GM12878 (cell line): ENCODE measurements at regions not wholly inside any gene's neighbourhood (a gene's known extent, or its start where the extent isn't known, plus 50 kb on each side); places are given as distances from the start of the nearest gene placed in this dataset.

Source experiments
- ATAC-seq: fragments of 200-7000 bp; cut with Tn5 transposase; 3 replicates; pipeline ENCODE4 v1.9.1; 2020; ENCODE audit warnings: mild to moderate bottlenecking, moderate library complexity
- BruUV-seq: library from RNA; stranded (reverse); fragments of 400-500 nt; replicated peaks from 2 replicates; lab custom pipeline; 2021; lab: Mats Ljungman, UMichigan
- CTCF ChIA-PET: fragments of 300-600 bp; sonication (Branson Sonifier 250); formaldehyde crosslinking; extraction: SDS; loops from one replicate; lab custom pipeline; 2021; ENCODE audit warnings: inconsistent platforms; lab: Yijun Ruan, JAX
- POLR2A ChIA-PET: fragments of 350-600 bp; formaldehyde crosslinking; extraction: SDS; loops from one replicate; lab custom pipeline; 2021; ENCODE audit warnings: inconsistent platforms; lab: Charles Lee
- RAD21 ChIA-PET: fragments of 300-600 bp; sonication (Branson Sonifier 250); formaldehyde crosslinking; loops from one replicate; lab custom pipeline; 2023; ENCODE audit warnings: antibody characterized with exemption; ENCODE audit not compliant: unreplicated experiment; lab: Charles Lee
- SMC1A ChIA-PET: fragments of 300-600 bp; sonication (Branson Sonifier 250); formaldehyde crosslinking; loops from one replicate; lab custom pipeline; 2023; ENCODE audit not compliant: unreplicated experiment, uncharacterized antibody; lab: Charles Lee
- DNase-seq: peaks from one replicate; pipeline ENCODE4 v3.0.0-alpha.2; 2011; ENCODE audit warnings: low read depth, low spot score
- FAIRE-seq: peaks from 3 replicates; lab custom pipeline; 2011; peaks lifted over from hg19 to GRCh38; lab: Jason Lieb, UNC
- H2AFZ ChIP-seq: 2 replicates; pipeline ENCODE4 v1.6.0; 2011; ENCODE audit warnings: low read depth, low read length, control low read depth; ENCODE audit not compliant: control insufficient read depth
- H3K27ac ChIP-seq: 2 replicates; pipeline ENCODE4 v1.5.1; 2011; ENCODE audit warnings: control low read depth; ENCODE audit not compliant: control insufficient read depth, insufficient read depth
- H3K27me3 ChIP-seq, 2 experiments: replicated peaks in 1 of 2; 2 replicates each; pipeline versions ENCODE4 v1.6.0 to v1.6.1; 2011; ENCODE audit warnings: low read length in 1 of 2; ENCODE audit not compliant: control insufficient read depth in 2 of 2, insufficient read depth in 2 of 2
- H3K36me3 ChIP-seq, 2 experiments: 2 replicates each; pipeline ENCODE4 v1.5.1; 2011; ENCODE audit warnings: low read length in 1 of 2; ENCODE audit not compliant: control insufficient read depth in 2 of 2, insufficient read depth in 2 of 2
- H3K4me1 ChIP-seq: 2 replicates; pipeline ENCODE4 v1.6.1; 2011; ENCODE audit warnings: mild to moderate bottlenecking, low read length, moderate library complexity, mixed read lengths; ENCODE audit not compliant: control insufficient read depth, insufficient read depth
- H3K4me2 ChIP-seq: 2 replicates; pipeline ENCODE4 v1.6.0; 2011; ENCODE audit warnings: control low read depth; ENCODE audit not compliant: control insufficient read depth, insufficient read depth
- H3K4me3 ChIP-seq: fragments of 200-600 bp; sonication (generic); 2 replicates; pipeline ENCODE4 v1.5.1; 2016
- H3K79me2 ChIP-seq: 2 replicates; pipeline ENCODE4 v1.6.0; 2011; ENCODE audit warnings: low read length; ENCODE audit not compliant: control insufficient read depth, insufficient read depth
- H3K9ac ChIP-seq: 2 replicates; pipeline ENCODE4 v1.8.0; 2011; ENCODE audit warnings: low read length, control low read depth, mixed read lengths; ENCODE audit not compliant: control insufficient read depth, insufficient read depth
- H3K9me3 ChIP-seq: replicated peaks from 3 replicates; pipeline ENCODE4 v1.5.1; 2011; ENCODE audit warnings: mild to moderate bottlenecking, low read length; ENCODE audit not compliant: control insufficient read depth, insufficient read depth
- H4K20me1 ChIP-seq: 2 replicates; pipeline ENCODE4 v1.6.0; 2011; ENCODE audit not compliant: control insufficient read depth, insufficient read depth
- DPF2 ChIP-seq: fragments of 450-650 bp; IDR thresholded peaks from 2 replicates; pipeline ENCODE4 v1.6.1; 2017; ENCODE audit warnings: mild to moderate bottlenecking
- EP300 ChIP-seq, 2 experiments: fragments of 150-350 bp in 1 of 2; IDR thresholded peaks; 2 replicates each; pipeline ENCODE4 v1.6.1; 2011 to 2012; ENCODE audit warnings: low read depth in 2 of 2, low read length in 2 of 2, borderline replicate concordance in 1 of 2, improper control_type of control experiment in 1 of 2, inconsistent platforms in 1 of 2; ENCODE audit not compliant: control insufficient read depth in 1 of 2
- FOS ChIP-seq: IDR thresholded peaks from 3 replicates; pipeline ENCODE4 v1.6.1; 2011; ENCODE audit warnings: borderline replicate concordance; ENCODE audit not compliant: insufficient read length; ENCODE audit errors: extremely low read depth
- IKZF2 ChIP-seq, 2 experiments: fragments of 450-650 bp; IDR thresholded peaks; 2 replicates each; pipeline ENCODE4 v1.6.1; 2017; ENCODE audit warnings: mild to moderate bottlenecking in 2 of 2, moderate library complexity in 2 of 2
- MYC ChIP-seq: IDR thresholded peaks from 2 replicates; pipeline ENCODE4 v1.6.1; 2011; ENCODE audit warnings: mild to moderate bottlenecking, low read length, moderate library complexity, inconsistent platforms; ENCODE audit not compliant: insufficient read depth, insufficient replicate concordance, insufficient read length, severe bottlenecking
- NFXL1 ChIP-seq: fragments of 450-650 bp; IDR thresholded peaks from 2 replicates; pipeline ENCODE4 v1.6.1; 2017; ENCODE audit warnings: antibody characterized with exemption, mild to moderate bottlenecking, borderline replicate concordance
- PBX3 ChIP-seq: IDR thresholded peaks from 2 replicates; pipeline ENCODE4 v1.6.1; 2011; ENCODE audit warnings: mild to moderate bottlenecking, low read depth, low read length, moderate library complexity; ENCODE audit not compliant: insufficient replicate concordance
- PML ChIP-seq: IDR thresholded peaks from 2 replicates; pipeline ENCODE4 v1.6.1; 2012; ENCODE audit warnings: low read length, inconsistent platforms
- POLR2AphosphoS2 ChIP-seq: IDR thresholded peaks from 2 replicates; pipeline ENCODE4 v1.6.1; 2011; ENCODE audit warnings: low read depth, mild to moderate bottlenecking, low read length, improper control_type of control experiment, moderate library complexity
- TARDBP ChIP-seq: IDR thresholded peaks from 2 replicates; pipeline ENCODE4 v1.6.1; 2016; ENCODE audit warnings: borderline replicate concordance
- ZBED1 ChIP-seq: IDR thresholded peaks from 2 replicates; pipeline ENCODE4 v1.6.1; 2016; ENCODE audit warnings: borderline replicate concordance
- ZNF24 ChIP-seq: fragments of 450-650 bp; IDR thresholded peaks from 2 replicates; pipeline ENCODE4 v1.6.1; 2017; ENCODE audit warnings: antibody characterized with exemption, mild to moderate bottlenecking
- WGBS: methylation state at CpG from one replicate; pipeline ENCODE4 v1.1.6; 2016; ENCODE audit warnings: low lambda C conversion rate; ENCODE audit not compliant: insufficient replicate concordance, insufficient coverage; ENCODE audit errors: missing lambda C conversion rate; 5-methylcytosine and 5-hydroxymethylcytosine counted together
- in situ Hi-C: fragments of 300-500 bp; cut with MboI; formaldehyde crosslinking; loops from 9 replicates; pipeline ENCODE4 v1.14.3; 2018; ENCODE audit warnings: mixed read lengths
- intact Hi-C: fragments of 100-400 bp; cut with micrococcal nuclease; formaldehyde crosslinking; loops from one replicate; pipeline ENCODE4 v1.14.2; 2022; ENCODE audit not compliant: unreplicated experiment
- TF ChIP-seq, protein P1 (sequence below): fragments of 150-350 bp; IDR thresholded peaks from 2 replicates; pipeline ENCODE4 v1.6.1; 2016; ENCODE audit warnings: low read depth, low read length

GRCh38 chr2:62283147-62283546, 87.2 kb downstream of the B3GNT2 start:
- no TSS peak for BruUV-seq
- no peak overlapping the region for H3K9ac ChIP-seq
- H3K27me3 ChIP-seq: no peaks in the 10 kb centered on the region
- H3K27ac ChIP-seq: no peak overlapping the region
- CTCF ChIA-PET: no interaction called here
- no peak overlapping the region for H3K4me2 ChIP-seq
- H4K20me1 ChIP-seq: no peaks in the 10 kb centered on the region
- intact Hi-C loops (no loop called here), in situ Hi-C loops (no loop called here)
- peaks cover 10% of the 10 kb centered on the region for H3K4me1 ChIP-seq
- no peak for FAIRE-seq
- H3K79me2 ChIP-seq: no peaks in the 10 kb centered on the region
- RAD21 ChIA-PET: no interaction called here
- SMC1A ChIA-PET: no interaction called here
- TF ChIP-seq PML (no peak), TARDBP (no peak), NFXL1 (no peak), POLR2AphosphoS2 (no peak), IKZF2 (IDR thresholded peaks at IDR 0.05) (no peak)
- no peak overlapping the region for H3K4me3 ChIP-seq
- no peak for ATAC-seq
- DNase-seq: no peak
- no peaks in the 10 kb centered on the region for H3K36me3 ChIP-seq
- WGBS: 0% methylated on average over 1 of the region's 1 CpG
- POLR2A ChIA-PET: no interaction called here
- H3K9me3 ChIP-seq: peaks cover 22% of the 10 kb centered on the region
- H2AFZ ChIP-seq: no peak overlapping the region

DNA sequence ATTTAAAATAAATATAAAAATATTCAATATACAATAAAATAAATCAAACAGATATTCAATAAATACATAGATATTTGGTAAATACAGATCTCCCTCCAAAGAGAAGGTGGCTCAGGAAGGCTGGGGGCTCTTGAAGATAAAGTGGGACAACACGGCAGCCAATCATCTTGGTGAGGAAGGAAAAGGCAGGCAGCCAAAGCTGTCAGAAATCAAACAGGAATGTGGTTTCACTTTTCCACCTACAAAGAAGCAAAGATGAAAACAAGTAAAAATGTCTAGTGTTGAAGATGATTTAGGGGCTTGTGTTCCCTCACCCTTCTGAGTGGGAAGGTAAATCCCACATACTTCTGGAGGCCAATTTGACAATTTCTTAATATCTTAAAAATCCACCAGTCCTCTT, 85.7 kb downstream of the B3GNT2 start:
- H3K36me3 ChIP-seq: no peaks in the 10 kb centered on the region
- ChIA-PET SMC1A (no interaction called here), CTCF (interaction anchor here (0.9 to 1.2 kb wide), 2 partner anchors 10 to 296 kb away, joined by 3 read pairs; no protein-coding TSS in a partner anchor), POLR2A (no interaction called here), RAD21 (no interaction called here)
- no peaks in the 10 kb centered on the region for H3K27me3 ChIP-seq
- in situ Hi-C loops (no loop called here), intact Hi-C loops (no loop called here)
- no peak overlapping the region for H3K4me3 ChIP-seq
- no peak overlapping the region for H3K4me2 ChIP-seq
- BruUV-seq: no TSS peak
- H3K4me1 ChIP-seq: no peaks in the 10 kb centered on the region
- DNase-seq: no peak
- H3K79me2 ChIP-seq: no peaks in the 10 kb centered on the region
- no peak overlapping the region for H3K27ac ChIP-seq
- H3K9me3 ChIP-seq: peaks cover 31% of the 10 kb centered on the region
- no peak for ATAC-seq
- H4K20me1 ChIP-seq: no peaks in the 10 kb centered on the region
- no peak overlapping the region for H3K9ac ChIP-seq
- no peak for FAIRE-seq
- no peak overlapping the region for H2AFZ ChIP-seq
- 95% methylated on average over 1 of the region's 1 CpG for WGBS
- TF ChIP-seq ZBED1: no peak
- TF ChIP-seq, protein P1, sequence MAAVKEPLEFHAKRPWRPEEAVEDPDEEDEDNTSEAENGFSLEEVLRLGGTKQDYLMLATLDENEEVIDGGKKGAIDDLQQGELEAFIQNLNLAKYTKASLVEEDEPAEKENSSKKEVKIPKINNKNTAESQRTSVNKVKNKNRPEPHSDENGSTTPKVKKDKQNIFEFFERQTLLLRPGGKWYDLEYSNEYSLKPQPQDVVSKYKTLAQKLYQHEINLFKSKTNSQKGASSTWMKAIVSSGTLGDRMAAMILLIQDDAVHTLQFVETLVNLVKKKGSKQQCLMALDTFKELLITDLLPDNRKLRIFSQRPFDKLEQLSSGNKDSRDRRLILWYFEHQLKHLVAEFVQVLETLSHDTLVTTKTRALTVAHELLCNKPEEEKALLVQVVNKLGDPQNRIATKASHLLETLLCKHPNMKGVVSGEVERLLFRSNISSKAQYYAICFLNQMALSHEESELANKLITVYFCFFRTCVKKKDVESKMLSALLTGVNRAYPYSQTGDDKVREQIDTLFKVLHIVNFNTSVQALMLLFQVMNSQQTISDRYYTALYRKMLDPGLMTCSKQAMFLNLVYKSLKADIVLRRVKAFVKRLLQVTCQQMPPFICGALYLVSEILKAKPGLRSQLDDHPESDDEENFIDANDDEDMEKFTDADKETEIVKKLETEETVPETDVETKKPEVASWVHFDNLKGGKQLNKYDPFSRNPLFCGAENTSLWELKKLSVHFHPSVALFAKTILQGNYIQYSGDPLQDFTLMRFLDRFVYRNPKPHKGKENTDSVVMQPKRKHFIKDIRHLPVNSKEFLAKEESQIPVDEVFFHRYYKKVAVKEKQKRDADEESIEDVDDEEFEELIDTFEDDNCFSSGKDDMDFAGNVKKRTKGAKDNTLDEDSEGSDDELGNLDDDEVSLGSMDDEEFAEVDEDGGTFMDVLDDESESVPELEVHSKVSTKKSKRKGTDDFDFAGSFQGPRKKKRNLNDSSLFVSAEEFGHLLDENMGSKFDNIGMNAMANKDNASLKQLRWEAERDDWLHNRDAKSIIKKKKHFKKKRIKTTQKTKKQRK: no peak
- no peak for TF ChIP-seq PBX3
- TF ChIP-seq ZNF24: no peak
- TF ChIP-seq EP300 (IDR thresholded peaks at IDR 0.05; ENCODE audit: borderline replicate concordance in 1 of 2, control insufficient read depth in 1 of 2, low read depth in 2 of 2, low read length in 2 of 2): no peak
- no peak for TF ChIP-seq DPF2
- no peak for TF ChIP-seq MYC
- TF ChIP-seq FOS: no peak
